ENCODE measurements at regions not wholly inside any gene's neighbourhood (a gene's known extent, or its start where the extent isn't known, plus 50 kb on each side); places are given as distances from the start of the nearest gene placed in this dataset.

- TF ChIP-seq POLR2A (IDR thresholded peaks at IDR 0.05; ENCODE audit: low read depth, low read length), result no peak
- TF ChIP-seq MAFK (IDR thresholded peaks at IDR 0.05; ENCODE audit: low read depth, low read length), result no peak
- TF ChIP-seq CTCF (conservative IDR thresholded peaks at IDR 0.05; ENCODE audit: low read depth, low read length), result no peak
Measured at GRCh38 chr10:36194276-36194675, 552.2 kb upstream of the FZD8 start.

Measured in IMR-90 (cell line).